DOHH2 (cell line): ENCODE measurements at regions not wholly inside any gene's neighbourhood (a gene's known extent, or its start where the extent isn't known, plus 50 kb on each side); places are given as distances from the start of the nearest gene placed in this dataset.

Experiments used
- H3F3A ChIP-seq: fragments of 200-600 bp; sonication (generic), shearing (Covaris generic); 2 replicates; pipeline ENCODE4 v1.6.0; 2016; ENCODE audit warnings: antibody characterized with exemption, mild to moderate bottlenecking; ENCODE audit not compliant: control insufficient read depth, insufficient read depth
- H3K27ac ChIP-seq: fragments of 200-600 bp; sonication (generic); 2 replicates; pipeline ENCODE4 v1.5.1; 2014; ENCODE audit warnings: low read depth, mild to moderate bottlenecking, low read length, moderate library complexity
- H3K27me3 ChIP-seq: fragments of 200-600 bp; sonication (generic); 2 replicates; pipeline ENCODE4 v1.6.1; 2014; ENCODE audit warnings: mild to moderate bottlenecking, low read length, mixed read lengths; ENCODE audit not compliant: control insufficient read depth
- H3K36me3 ChIP-seq: fragments of 200-600 bp; sonication (generic); 2 replicates; pipeline ENCODE4 v1.6.1; 2014; ENCODE audit warnings: mild to moderate bottlenecking, low read length, moderate library complexity, mixed read lengths; ENCODE audit not compliant: control insufficient read depth
- H3K4me1 ChIP-seq: fragments of 200-600 bp; sonication (generic); 2 replicates; pipeline ENCODE4 v1.6.1; 2014; ENCODE audit warnings: mild to moderate bottlenecking, low read length, mixed read lengths; ENCODE audit not compliant: control insufficient read depth
- H3K4me2 ChIP-seq: fragments of 200-600 bp; sonication (generic); 2 replicates; pipeline ENCODE4 v1.6.0; 2014; ENCODE audit warnings: mild to moderate bottlenecking, low read length, moderate library complexity
- H3K4me3 ChIP-seq: fragments of 200-600 bp; sonication (generic); 2 replicates; pipeline ENCODE4 v1.5.1; 2014; ENCODE audit warnings: mild to moderate bottlenecking, low read length, mixed read lengths
- H3K79me2 ChIP-seq: fragments of 200-600 bp; sonication (generic); 2 replicates; pipeline ENCODE4 v1.6.1; 2014; ENCODE audit warnings: mild to moderate bottlenecking, low read length, mixed read lengths; ENCODE audit not compliant: control insufficient read depth
- H3K9me2 ChIP-seq: fragments of 200-600 bp; sonication (generic); replicated peaks from 2 replicates; pipeline ENCODE4 v1.6.1; 2014; ENCODE audit warnings: mild to moderate bottlenecking, low read length, mixed read lengths; ENCODE audit not compliant: control insufficient read depth
- H3K9me3 ChIP-seq: fragments of 200-600 bp; sonication (generic); 2 replicates; pipeline ENCODE4 v1.6.1; 2014; ENCODE audit warnings: antibody characterized with exemption, low read length, mixed read lengths; ENCODE audit not compliant: control insufficient read depth, insufficient read depth
- H4K20me1 ChIP-seq: fragments of 200-600 bp; sonication (generic); 2 replicates; pipeline ENCODE4 v1.6.0; 2014; ENCODE audit warnings: low read depth, mild to moderate bottlenecking, antibody characterized with exemption, low read length, moderate library complexity; ENCODE audit not compliant: control insufficient read depth, insufficient read depth
- EZH2phosphoT487 ChIP-seq: fragments of 200-600 bp; sonication (generic); IDR thresholded peaks from 2 replicates; pipeline ENCODE4 v1.6.1; 2017; ENCODE audit warnings: borderline replicate concordance, mild to moderate bottlenecking, antibody characterized with exemption, low read length, moderate library complexity, mixed read lengths
- TF ChIP-seq, protein P1 (sequence below): fragments of 200-600 bp; sonication (generic); IDR thresholded peaks from one replicate; pipeline ENCODE4 v1.5.1; 2014; ENCODE audit warnings: antibody characterized with exemption, mild to moderate bottlenecking, low read depth, low read length; ENCODE audit not compliant: poor library complexity, severe bottlenecking

GRCh38 chr4:142984871-142985585 is 138.9 kb upstream of the INPP4B start:
- H3K4me1 ChIP-seq = no peaks in the 10 kb centered on the region
- no peak overlapping the region for H3K4me2 ChIP-seq
- H3F3A ChIP-seq = no peaks in the 10 kb centered on the region
- H3K9me3 ChIP-seq = no peaks in the 10 kb centered on the region
- TF ChIP-seq EZH2phosphoT487 = no peak
- TF ChIP-seq, protein P1, sequence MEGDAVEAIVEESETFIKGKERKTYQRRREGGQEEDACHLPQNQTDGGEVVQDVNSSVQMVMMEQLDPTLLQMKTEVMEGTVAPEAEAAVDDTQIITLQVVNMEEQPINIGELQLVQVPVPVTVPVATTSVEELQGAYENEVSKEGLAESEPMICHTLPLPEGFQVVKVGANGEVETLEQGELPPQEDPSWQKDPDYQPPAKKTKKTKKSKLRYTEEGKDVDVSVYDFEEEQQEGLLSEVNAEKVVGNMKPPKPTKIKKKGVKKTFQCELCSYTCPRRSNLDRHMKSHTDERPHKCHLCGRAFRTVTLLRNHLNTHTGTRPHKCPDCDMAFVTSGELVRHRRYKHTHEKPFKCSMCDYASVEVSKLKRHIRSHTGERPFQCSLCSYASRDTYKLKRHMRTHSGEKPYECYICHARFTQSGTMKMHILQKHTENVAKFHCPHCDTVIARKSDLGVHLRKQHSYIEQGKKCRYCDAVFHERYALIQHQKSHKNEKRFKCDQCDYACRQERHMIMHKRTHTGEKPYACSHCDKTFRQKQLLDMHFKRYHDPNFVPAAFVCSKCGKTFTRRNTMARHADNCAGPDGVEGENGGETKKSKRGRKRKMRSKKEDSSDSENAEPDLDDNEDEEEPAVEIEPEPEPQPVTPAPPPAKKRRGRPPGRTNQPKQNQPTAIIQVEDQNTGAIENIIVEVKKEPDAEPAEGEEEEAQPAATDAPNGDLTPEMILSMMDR = peak; percentile 16
- no peaks in the 10 kb centered on the region for H4K20me1 ChIP-seq
- H3K27me3 ChIP-seq = no peaks in the 10 kb centered on the region
- H3K27ac ChIP-seq = no peak overlapping the region
- no peaks in the 10 kb centered on the region for H3K79me2 ChIP-seq
- H3K9me2 ChIP-seq = no peaks in the 10 kb centered on the region
- no peak overlapping the region for H3K4me3 ChIP-seq
- no peaks in the 10 kb centered on the region for H3K36me3 ChIP-seq

DNA sequence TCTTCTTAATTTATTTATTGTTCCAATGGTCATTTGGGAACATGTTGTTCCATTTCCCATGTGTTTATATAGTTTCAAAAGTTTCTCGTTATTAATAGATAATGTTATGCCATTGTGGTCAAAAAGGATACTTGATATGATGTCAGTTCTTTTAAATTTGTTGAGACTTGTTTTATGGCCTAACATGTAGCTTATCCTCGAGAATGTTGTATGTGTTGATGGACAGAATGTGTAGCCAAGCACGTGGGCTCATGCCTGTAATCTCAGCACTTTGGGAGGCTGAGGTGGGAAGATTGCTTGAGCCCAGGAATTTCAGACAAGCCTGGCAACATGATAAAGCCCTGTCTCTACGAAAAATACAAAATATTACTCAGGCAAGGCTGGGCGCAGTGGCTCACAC is 168.5 kb upstream of the USP38 start:
- Histone ChIP-seq H3K4me3 (no peak overlapping the region), H3K4me1 (no peaks in the 10 kb centered on the region), H4K20me1 (no peaks in the 10 kb centered on the region), H3K36me3 (no peaks in the 10 kb centered on the region), H3F3A (no peaks in the 10 kb centered on the region), H3K4me2 (no peak overlapping the region), H3K9me3 (no peaks in the 10 kb centered on the region), H3K79me2 (no peaks in the 10 kb centered on the region), H3K27me3 (no peaks in the 10 kb centered on the region), H3K27ac (no peak overlapping the region), H3K9me2 (no peaks in the 10 kb centered on the region)
- TF ChIP-seq EZH2phosphoT487 = no peak
- TF ChIP-seq, protein P1 = no peak

- H3K9me3 ChIP-seq = no peaks in the 10 kb centered on the region
- no peaks in the 10 kb centered on the region for H3K27me3 ChIP-seq
- H3K9me2 ChIP-seq = no peaks in the 10 kb centered on the region
- no peaks in the 10 kb centered on the region for H4K20me1 ChIP-seq
- TF ChIP-seq, protein P1 = no peak
- no peak for TF ChIP-seq EZH2phosphoT487
- H3K36me3 ChIP-seq = no peaks in the 10 kb centered on the region
- no peak overlapping the region for H3K27ac ChIP-seq
- no peaks in the 10 kb centered on the region for H3F3A ChIP-seq
- no peak overlapping the region for H3K4me3 ChIP-seq
- H3K79me2 ChIP-seq = no peaks in the 10 kb centered on the region
- no peaks in the 10 kb centered on the region for H3K4me1 ChIP-seq
- no peak overlapping the region for H3K4me2 ChIP-seq
Measured at GRCh38 chr4:143017210-143017609, 167.5 kb upstream of the USP38 start.
